Duodenal mucosa (tissue), 2 donors: ENCODE measurements at regions not wholly inside any gene's neighbourhood (a gene's known extent, or its start where the extent isn't known, plus 50 kb on each side); places are given as distances from the start of the nearest gene placed in this dataset.

Experiments used
- H3K27ac ChIP-seq: one replicate; pipeline ENCODE4 v1.7.0; 2013; ENCODE audit warnings: low read depth, low read length
- H3K27me3 ChIP-seq, 2 donors: one replicate each; pipeline ENCODE4 v1.7.0; 2013; ENCODE audit warnings: low read length in 2 of 2, control low read depth in 1 of 2; ENCODE audit not compliant: insufficient read depth in 2 of 2, control insufficient read depth in 1 of 2
- H3K36me3 ChIP-seq, 2 donors: one replicate each; pipeline ENCODE4 v1.7.0; 2013; ENCODE audit warnings: low read length in 2 of 2, control low read depth in 1 of 2; ENCODE audit not compliant: insufficient read depth in 2 of 2, control insufficient read depth in 1 of 2
- H3K4me1 ChIP-seq, 2 donors: one replicate each; pipeline ENCODE4 v1.7.0; 2013; ENCODE audit warnings: low read length in 2 of 2, control low read depth in 1 of 2; ENCODE audit not compliant: insufficient read depth in 2 of 2, control insufficient read depth in 1 of 2
- H3K4me3 ChIP-seq, 2 donors: one replicate each; pipeline ENCODE4 v1.7.0; 2013; ENCODE audit warnings: low read length in 2 of 2, low read depth in 1 of 2
- H3K9ac ChIP-seq, 2 donors: one replicate each; pipeline ENCODE4 v1.7.0; 2013; ENCODE audit warnings: low read length in 2 of 2, low read depth in 1 of 2
- H3K9me3 ChIP-seq, 2 donors: one replicate each; pipeline ENCODE4 v1.7.0; 2013; ENCODE audit warnings: low read length in 2 of 2, control low read depth in 1 of 2; ENCODE audit not compliant: control insufficient read depth in 1 of 2

DNA sequence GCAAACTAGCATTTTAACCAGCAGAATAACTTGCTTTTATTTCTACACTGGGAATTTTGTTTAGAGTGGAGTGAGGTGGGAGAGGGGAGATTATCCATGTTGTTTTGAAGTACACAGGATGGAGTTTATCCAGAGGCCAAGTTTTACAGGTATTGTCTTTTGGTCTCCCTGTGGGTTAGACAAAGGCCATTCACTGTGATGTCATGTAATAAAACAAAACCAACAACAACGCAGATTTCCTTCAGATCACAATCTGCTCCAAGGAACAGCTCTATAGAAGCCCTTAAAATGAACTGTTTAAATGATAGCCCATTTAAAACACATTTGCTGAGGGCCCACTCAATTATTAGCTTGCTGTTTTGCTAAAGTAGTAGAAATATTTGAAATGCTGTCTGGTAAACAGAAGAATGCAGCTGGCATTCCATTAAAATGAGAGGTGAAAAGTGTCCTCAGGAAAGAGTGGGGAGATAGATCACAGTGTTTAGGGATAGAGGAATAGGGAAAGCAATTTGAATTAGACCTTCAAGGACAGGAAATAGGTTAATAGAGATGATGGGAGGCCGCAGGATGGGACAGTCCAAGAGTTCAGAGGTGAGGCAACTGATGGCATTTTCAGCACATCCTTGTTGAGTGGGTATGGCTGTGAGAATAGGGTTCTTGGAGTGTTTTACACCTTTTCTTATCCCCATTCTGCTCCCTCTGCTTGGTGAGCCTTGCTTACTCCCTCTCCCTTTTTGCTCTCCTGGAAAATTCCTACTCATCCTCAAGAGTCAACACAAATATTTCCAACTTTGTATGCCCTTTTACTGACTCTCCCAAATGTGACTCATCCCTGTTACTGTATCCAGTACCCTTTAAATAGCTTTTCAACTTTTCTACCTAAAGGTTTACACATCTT is 140.1 kb upstream of the NR3C1 start:
- H3K9me3 ChIP-seq = peaks cover 0 to 9% of the 10 kb centered on the region in 2 donors

DNA sequence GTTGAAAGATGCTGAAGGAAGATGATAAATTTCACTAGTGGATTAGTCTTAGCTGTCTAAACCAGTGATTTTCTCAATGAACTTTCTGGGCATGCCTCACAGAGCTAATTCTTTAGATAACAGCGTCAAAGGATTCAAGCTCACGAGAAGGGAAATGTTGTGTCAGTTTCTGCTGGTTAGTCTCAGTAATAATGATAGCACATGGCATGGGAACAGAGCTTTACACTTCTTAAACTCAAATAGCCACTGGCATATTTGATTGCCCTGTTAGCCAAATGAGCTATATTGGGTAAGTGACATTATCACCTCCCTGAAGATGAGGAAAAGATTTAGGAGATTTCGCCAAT is 139.3 kb upstream of the NR3C1 start:
- Histone ChIP-seq H3K4me1 (no peaks in the 10 kb centered on the region), H3K36me3 (no peaks in the 10 kb centered on the region), H3K27me3 (no peaks in the 10 kb centered on the region), H3K9me3 (peaks cover 0 to 9% of the 10 kb centered on the region in 2 donors), H3K27ac (no peak overlapping the region), H3K4me3 (no peak overlapping the region), H3K9ac (no peak overlapping the region)

More for the DNA sequence above, 140.1 kb upstream of the NR3C1 start:
- Histone ChIP-seq H3K4me3 (no peak overlapping the region), H3K27ac (no peak overlapping the region), H3K36me3 (no peaks in the 10 kb centered on the region), H3K27me3 (no peaks in the 10 kb centered on the region), H3K9ac (no peak overlapping the region), H3K4me1 (no peaks in the 10 kb centered on the region)

DNA sequence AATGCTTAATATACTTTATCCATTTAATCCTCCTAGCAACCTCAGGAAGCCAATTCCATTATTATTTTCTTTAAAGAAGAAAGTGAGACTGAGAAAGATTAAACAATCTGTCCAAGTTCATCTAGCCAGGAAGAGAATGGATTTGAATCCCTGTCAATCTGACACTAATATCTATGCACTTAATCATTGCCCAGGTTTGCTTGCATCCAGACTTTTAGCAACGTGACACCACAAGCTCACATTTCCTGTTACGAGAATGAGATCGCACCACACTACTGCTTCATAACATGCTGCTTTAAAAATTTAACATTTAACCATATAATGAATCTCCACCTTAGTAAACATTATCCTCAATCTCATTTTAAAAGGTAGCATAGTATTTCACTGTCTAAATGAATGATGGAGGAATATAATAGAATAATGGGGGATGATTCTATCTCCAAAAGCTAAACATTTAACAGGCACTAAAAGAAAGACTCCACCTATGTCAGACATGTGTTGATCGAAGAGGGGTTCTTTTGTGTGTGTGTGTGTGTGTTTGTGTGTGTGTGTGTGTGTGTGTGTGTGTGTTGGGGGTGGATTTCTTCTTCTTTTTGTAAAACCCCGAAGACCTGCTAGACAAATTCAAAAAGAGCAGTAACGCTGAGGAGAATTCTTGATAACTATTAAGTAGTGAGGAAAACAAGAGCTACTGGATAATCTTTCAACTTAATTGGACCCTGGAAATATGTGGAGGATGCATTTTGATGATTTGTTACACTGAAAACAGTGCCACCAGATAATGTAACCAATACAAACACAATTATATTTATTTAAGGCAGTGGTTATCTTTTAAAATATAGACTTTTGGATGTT is 138.7 kb upstream of the NR3C1 start:
- H3K9ac ChIP-seq = no peak overlapping the region

DNA sequence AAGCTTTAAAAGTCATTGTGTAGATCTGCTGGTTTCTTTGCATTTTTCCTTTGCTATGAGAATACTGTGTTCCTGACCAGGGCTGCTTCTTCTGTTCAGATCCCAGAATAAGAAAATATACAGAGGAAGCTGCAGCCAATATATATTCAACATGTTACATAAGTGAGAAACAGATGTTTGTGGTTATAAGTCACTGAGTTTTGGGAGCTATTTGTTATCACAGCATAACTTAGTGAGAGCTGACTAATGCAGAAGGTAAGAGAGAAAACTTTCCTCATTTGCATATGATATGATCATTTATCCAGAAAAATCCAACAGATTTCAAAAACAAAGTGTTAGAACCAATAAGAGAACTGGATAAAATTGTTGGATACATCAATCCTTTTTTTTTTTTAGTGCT is 136.3 kb upstream of the NR3C1 start:
- no peaks in the 10 kb centered on the region for H3K36me3 ChIP-seq
- H3K9me3 ChIP-seq = peaks cover 0 to 5% of the 10 kb centered on the region in 2 donors
- H3K9ac ChIP-seq = no peak overlapping the region
- no peaks in the 10 kb centered on the region for H3K4me1 ChIP-seq
- no peak overlapping the region for H3K4me3 ChIP-seq
- no peak overlapping the region for H3K27ac ChIP-seq
- H3K27me3 ChIP-seq = no peaks in the 10 kb centered on the region

More for the DNA sequence above, 138.7 kb upstream of the NR3C1 start:
- Histone ChIP-seq H3K27ac (no peak overlapping the region), H3K4me3 (no peak overlapping the region), H3K36me3 (no peaks in the 10 kb centered on the region), H3K27me3 (no peaks in the 10 kb centered on the region), H3K9me3 (peaks cover 0 to 5% of the 10 kb centered on the region in 2 donors), H3K4me1 (no peaks in the 10 kb centered on the region)

DNA sequence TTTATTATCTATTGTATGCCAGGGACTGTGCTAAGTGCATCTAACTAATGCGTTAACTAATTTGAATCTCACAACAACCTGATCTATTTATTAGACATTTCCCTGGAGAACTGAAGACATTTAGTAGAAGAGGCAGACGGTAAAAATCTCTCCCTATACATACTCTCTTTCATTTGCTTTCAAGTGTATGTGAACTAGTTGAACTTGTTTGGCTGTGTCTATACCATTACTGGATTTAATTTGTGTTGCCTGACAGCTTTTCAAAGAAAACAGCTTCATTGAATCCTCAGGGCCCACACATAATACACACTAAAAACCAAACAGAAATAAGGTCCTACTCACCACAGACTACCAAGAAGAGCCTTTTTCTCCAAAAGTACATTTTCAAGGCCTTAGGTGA is 133.6 kb upstream of the NR3C1 start:
- Histone ChIP-seq H3K9ac (no peak overlapping the region), H3K4me3 (no peak overlapping the region), H3K36me3 (no peaks in the 10 kb centered on the region), H3K4me1 (no peaks in the 10 kb centered on the region), H3K27me3 (no peaks in the 10 kb centered on the region), H3K9me3 (peaks cover 0 to 5% of the 10 kb centered on the region in 2 donors), H3K27ac (no peak overlapping the region)

DNA sequence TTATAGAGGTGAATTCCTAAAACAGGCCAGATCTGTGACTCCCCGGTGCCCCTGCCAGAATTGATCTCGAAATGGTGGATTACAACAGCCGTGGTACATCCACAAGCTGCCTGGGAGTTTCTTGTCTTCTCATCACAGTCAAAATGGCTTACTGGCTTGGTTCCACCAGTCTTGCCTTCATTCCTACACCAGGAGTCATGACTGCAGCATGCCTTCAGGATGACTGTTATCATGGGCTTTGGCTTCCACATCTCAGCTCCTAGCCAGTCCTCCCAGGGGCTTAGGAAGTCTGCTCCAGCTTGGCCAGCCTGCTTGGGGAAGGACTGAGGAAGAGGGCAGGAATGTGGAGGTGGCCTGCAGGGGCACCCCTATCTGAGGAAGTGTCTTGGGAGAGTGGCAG is 132.9 kb upstream of the NR3C1 start:
- peaks cover 0 to 5% of the 10 kb centered on the region in 2 donors for H3K9me3 ChIP-seq
- no peaks in the 10 kb centered on the region for H3K36me3 ChIP-seq
- no peak overlapping the region for H3K27ac ChIP-seq

DNA sequence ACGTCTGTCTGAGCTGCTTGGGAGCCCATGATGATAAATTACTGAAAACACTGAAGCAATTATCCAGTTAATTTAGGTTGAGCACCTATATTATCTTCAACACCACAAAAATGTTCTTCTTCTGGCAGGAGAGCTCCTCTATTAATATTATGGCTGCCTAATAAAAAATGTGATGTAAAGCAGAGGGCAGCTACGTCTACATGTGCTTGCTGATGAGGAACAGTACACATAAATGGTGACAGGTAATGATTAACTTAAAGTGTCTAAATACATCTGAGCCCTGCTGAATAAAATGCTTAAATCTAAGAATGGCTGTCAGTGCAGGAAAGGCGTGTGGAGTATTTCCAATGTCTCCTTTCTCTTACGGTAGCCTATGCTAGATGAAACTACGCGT is 131.3 kb upstream of the NR3C1 start:
- no peaks in the 10 kb centered on the region for H3K27me3 ChIP-seq
- H3K4me3 ChIP-seq = no peak overlapping the region
- H3K9ac ChIP-seq = no peak overlapping the region
- no peaks in the 10 kb centered on the region for H3K36me3 ChIP-seq
- H3K9me3 ChIP-seq = peaks cover 0 to 4% of the 10 kb centered on the region in 2 donors
- H3K27ac ChIP-seq = no peak overlapping the region
- no peaks in the 10 kb centered on the region for H3K4me1 ChIP-seq

More for the DNA sequence above, 132.9 kb upstream of the NR3C1 start:
- Histone ChIP-seq H3K4me1 (no peaks in the 10 kb centered on the region), H3K27me3 (no peaks in the 10 kb centered on the region), H3K4me3 (no peak overlapping the region), H3K9ac (no peak overlapping the region)

DNA sequence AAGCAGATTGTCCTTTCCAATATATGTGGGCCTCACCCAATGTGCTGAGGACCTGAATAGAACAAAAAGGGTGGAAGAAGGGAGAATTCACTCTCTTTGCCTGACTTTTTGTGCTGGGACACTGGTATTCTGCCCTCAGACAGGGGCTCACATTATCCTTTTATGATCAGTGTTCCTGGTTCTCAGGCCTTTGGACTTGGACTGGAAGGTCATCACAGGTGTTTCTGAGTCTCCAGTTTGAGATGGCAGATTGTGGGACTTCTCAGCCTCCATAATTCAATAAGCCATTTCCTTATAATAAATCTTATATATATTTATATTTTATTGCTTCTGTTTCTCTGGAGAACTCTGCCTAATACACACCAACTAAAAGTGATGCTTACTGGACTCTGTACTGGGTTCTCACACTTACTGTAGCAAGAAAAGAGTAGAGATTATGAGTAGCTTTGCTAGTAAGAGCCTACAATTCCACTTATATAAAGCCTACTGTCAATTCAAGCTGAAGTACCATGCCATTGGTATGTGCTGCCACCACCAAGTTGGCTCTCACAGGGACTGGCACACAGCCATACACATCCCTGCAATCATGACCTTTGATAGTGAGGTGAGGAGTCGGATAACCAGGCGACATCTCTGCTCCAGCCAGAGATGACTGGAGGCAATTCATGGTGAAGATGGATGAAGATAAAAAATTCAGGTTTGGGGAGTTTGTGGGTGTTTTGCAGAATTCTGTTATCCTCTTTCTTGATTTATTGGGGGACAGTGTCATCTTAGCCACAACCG is 130.7 kb upstream of the NR3C1 start:
- Histone ChIP-seq H3K9ac (no peak overlapping the region), H3K36me3 (no peaks in the 10 kb centered on the region), H3K9me3 (no peaks in the 10 kb centered on the region), H3K4me1 (no peaks in the 10 kb centered on the region), H3K4me3 (no peak overlapping the region), H3K27me3 (no peaks in the 10 kb centered on the region), H3K27ac (no peak overlapping the region)

DNA sequence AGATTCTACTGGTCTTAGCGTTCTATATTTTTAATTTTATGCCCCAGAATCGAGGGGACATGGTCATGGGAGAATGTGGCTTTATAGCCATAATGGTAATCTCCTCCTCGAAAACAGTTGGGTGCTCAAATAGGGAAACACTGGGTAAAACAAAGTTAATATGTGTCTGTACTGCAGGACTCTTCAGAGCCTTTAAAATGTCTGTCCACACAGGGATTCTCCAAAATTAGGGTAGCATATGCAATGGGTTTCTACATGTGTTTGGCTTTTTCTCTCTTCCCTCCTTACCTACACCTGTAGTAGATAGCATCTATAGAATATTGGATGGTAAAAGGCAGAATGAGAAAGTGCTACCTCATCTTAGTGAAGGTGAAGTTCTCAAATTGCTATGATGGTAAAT is 130.0 kb upstream of the NR3C1 start:
- Histone ChIP-seq H3K27ac (no peak overlapping the region), H3K4me1 (no peaks in the 10 kb centered on the region), H3K4me3 (no peak overlapping the region), H3K9ac (no peak overlapping the region), H3K9me3 (no peaks in the 10 kb centered on the region), H3K27me3 (no peaks in the 10 kb centered on the region), H3K36me3 (no peaks in the 10 kb centered on the region)
